Posterior vena cava (tissue), 2 donors: ENCODE measurements at regions not wholly inside any gene's neighbourhood (a gene's known extent, or its start where the extent isn't known, plus 50 kb on each side); places are given as distances from the start of the nearest gene placed in this dataset.
"Not testable (repeated sequence)": the region's sequence is repeated elsewhere in the genome, so short reads cannot be mapped to it uniquely, and the experiment has no call there.

Experiments
- DNase-seq: peaks from one replicate; pipeline ENCODE4 v3.0.0-alpha.2; 2020; ENCODE audit warnings: low spot score
- intact Hi-C, 2 donors: fragments of 100-400 bp; cut with DNase I; formaldehyde crosslinking; loops; one replicate each; pipeline versions ENCODE4 v1.14.1 to v1.14.2; 2022 to 2023
- donor health status: DM: yes; HTN: yes; CAD: no.
- donor health status: DM: yes; HTN: yes; CAD: no.

GRCh38 chr11:103699216-103699615 is 337.2 kb upstream of the DDI1 start:
- intact Hi-C loops = no loop called here
- no peak for DNase-seq

GRCh38 chr11:103699656-103700055 is 336.8 kb upstream of the DDI1 start:
- DNase-seq = no peak
- intact Hi-C loops = no loop called here

GRCh38 chr11:103700622-103701021 is 335.8 kb upstream of the DDI1 start:
- intact Hi-C loops = no loop called here
- DNase-seq = no peak

- no peak for DNase-seq
- intact Hi-C loops = no loop called here
Observed at GRCh38 chr11:103703437-103703836, 333.0 kb upstream of the DDI1 start.

GRCh38 chr11:103703954-103704353 is 332.5 kb upstream of the DDI1 start:
- intact Hi-C loops = no loop called here

GRCh38 chr11:103705642-103706041 is 330.8 kb upstream of the DDI1 start:
- intact Hi-C loops = no loop called here
- DNase-seq = no peak

More at GRCh38 chr11:103703954-103704353, 332.5 kb upstream of the DDI1 start:
- no peak for DNase-seq

- intact Hi-C loops = no loop called here
- DNase-seq = no peak
Observed at GRCh38 chr11:103709371-103709770, 327.1 kb upstream of the DDI1 start.

- no peak for DNase-seq
- intact Hi-C loops = no loop called here
Observed at GRCh38 chr11:103714246-103714645, 322.2 kb upstream of the DDI1 start.

GRCh38 chr11:103716363-103716762 is 320.1 kb upstream of the DDI1 start:
- DNase-seq = no peak
- intact Hi-C loops = no loop called here

GRCh38 chr11:103727262-103727661 is 309.2 kb upstream of the DDI1 start:
- DNase-seq = no peak

GRCh38 chr11:103729617-103730016 is 306.8 kb upstream of the DDI1 start:
- DNase-seq = no peak
- intact Hi-C loops = no loop called here

More at GRCh38 chr11:103727262-103727661, 309.2 kb upstream of the DDI1 start:
- intact Hi-C loops = no loop called here

- no peak for DNase-seq
- intact Hi-C loops = no loop called here
Observed at GRCh38 chr11:103730131-103730940, 306.1 kb upstream of the DDI1 start.

GRCh38 chr11:103731670-103732069 is 304.8 kb upstream of the DDI1 start:
- DNase-seq = no peak
- intact Hi-C loops = no loop called here

- DNase-seq = no peak
- intact Hi-C loops = no loop called here
Observed at GRCh38 chr11:103733889-103734288, 302.6 kb upstream of the DDI1 start.

GRCh38 chr11:103735497-103736032 is 300.9 kb upstream of the DDI1 start:
- DNase-seq = no peak
- intact Hi-C loops = no loop called here

- intact Hi-C loops = no loop called here
Observed at GRCh38 chr11:103736315-103737036, 300.0 kb upstream of the DDI1 start.

GRCh38 chr11:103737037-103737622 is 299.3 kb upstream of the DDI1 start:
- intact Hi-C loops = no loop called here
- no peak for DNase-seq

More at GRCh38 chr11:103736315-103737036, 300.0 kb upstream of the DDI1 start:
- DNase-seq = no peak

GRCh38 chr11:103737747-103738146 is 298.7 kb upstream of the DDI1 start:
- no peak for DNase-seq
- intact Hi-C loops = no loop called here

GRCh38 chr11:103739074-103739796 is 297.2 kb upstream of the DDI1 start:
- DNase-seq, intact Hi-C loops: not testable (repeated sequence)
